GM19238 (cell line): ENCODE measurements at regions not wholly inside any gene's neighbourhood (a gene's known extent, or its start where the extent isn't known, plus 50 kb on each side); places are given as distances from the start of the nearest gene placed in this dataset.
"Not testable (repeated sequence)": the region's sequence is repeated elsewhere in the genome, so short reads cannot be mapped to it uniquely, and the experiment has no call there.

Source experiments
- DNase-seq: peaks from one replicate; pipeline ENCODE4 v3.0.0; 2011; ENCODE audit warnings: low spot score; ENCODE audit not compliant: insufficient read length

DNA sequence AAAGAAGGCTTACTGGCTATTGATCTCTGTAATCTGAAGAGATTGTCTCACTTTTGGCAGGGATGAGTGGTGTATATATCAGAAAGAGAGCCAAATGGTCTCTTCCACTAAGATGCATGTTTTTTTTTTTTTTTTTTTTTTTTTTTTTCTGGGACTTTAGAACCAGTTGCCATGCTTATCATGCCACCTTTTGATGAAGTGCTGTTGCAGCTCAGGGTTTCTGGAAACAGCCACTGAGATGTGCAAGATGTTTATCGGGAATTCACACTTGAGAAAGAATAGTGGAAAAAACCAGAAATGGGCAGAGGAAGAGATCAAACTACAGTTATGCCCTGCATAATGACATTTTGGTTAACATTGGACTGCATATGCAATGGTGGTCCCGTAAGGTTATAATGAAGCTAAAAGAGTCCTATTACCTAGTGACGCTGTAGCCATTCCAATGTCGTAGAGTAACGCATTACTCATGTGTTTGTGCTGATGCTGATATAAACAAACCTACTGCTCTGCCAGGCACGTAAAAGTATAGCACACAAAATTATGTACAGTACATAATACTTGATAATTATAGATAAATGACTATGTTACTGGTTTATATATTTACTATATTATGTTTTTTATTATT lies 121.0 kb downstream of the KLF5 start:
- DNase-seq: no peak

DNA sequence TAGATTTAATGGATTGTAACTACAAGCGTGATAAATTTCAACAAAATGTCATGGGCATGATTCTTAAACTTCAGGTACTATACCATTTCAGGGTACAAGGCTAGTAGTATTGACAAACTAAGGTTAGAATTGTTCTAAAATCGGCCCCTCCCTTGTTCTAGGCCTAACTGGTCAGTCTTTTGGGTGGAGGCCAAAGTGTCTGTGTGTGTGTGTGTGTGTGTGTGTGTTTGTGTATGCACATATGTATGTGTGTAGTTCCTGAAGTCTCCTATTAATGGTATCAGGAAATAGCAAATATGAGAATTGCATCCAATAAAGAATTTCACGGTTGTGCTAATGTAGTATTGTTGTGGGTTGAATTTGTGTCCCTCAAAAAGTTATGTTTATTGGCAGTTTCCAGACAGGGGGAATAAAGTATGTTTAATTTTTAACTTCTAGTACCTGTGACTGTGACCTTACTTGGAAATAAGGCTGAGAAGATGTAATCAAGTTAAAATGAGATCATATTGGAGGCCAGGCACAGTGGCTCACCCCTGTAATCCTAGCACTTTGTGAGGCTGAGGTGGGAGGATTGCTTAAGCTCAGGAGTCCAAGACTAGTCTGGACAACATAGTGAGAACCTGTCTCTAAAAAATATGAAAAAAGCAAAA lies 119.2 kb downstream of the KLF5 start:
- no peak for DNase-seq

DNA sequence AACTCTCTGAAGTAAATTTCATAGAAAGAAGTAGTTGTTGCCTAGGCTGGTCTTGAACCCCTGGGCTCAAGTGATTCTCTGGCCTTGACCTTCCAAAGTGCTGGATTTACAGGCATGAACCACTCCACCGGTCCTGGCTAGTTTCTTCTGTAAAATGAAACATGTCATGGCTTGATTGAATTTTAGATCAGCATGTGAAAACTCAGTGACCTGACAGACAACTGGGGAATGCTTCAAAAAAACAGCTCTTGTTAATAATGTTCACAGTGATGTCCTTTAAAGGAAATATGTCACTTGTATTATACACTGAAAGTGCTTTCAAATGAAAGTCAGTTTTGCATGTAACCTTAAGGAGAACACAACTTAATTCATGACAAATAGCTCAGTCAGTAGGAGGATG lies 118.2 kb downstream of the KLF5 start:
- DNase-seq: no peak

DNA sequence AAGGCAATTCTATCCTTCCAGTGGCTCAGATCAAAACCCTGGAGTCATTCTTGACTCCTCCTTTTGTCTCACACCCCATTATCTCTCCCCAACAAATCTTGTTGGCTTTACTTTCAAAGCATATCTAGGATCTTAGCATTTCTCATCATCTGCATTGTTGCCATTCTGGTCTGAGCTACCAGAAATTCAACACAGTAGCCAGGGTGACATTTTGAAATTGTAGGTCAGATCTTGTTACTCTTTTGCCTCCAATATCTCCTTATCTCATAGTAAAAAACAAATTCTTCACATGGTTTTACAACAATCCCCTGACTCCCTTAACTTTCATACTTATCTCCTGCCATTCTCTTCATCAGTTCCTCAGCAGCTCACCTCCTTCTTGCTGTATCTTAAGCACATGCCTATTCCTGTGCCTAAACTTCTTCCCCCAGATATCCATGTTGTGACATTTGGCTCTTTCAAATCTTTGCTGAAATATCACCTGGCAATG lies 115.8 kb downstream of the KLF5 start:
- DNase-seq: no peak

DNA sequence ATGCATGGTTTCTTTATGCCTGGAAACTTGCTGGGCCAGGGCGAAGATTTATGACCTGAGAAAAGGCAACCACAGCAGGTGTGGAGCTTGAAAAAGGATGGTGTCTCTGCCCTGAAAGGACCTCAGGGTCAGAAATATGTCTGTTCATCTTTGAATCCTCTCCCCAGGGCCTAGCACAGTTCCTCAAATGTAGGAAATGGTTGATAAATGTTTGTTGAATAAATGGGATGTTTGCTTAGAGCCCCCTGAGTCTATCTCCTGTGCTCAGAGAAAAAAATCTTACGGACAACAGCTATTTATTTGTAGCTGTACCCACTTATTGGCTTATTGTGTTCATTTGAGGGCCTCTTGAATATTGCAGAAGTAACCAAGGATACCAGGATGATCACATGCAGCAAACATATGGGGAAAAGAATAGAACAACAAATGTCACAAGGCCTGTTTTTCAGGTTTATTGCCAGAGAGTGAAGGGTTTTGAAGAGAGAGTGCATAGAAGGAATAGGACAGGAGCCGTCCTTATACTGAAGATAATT lies 114.5 kb downstream of the KLF5 start:
- DNase-seq: no peak

DNA sequence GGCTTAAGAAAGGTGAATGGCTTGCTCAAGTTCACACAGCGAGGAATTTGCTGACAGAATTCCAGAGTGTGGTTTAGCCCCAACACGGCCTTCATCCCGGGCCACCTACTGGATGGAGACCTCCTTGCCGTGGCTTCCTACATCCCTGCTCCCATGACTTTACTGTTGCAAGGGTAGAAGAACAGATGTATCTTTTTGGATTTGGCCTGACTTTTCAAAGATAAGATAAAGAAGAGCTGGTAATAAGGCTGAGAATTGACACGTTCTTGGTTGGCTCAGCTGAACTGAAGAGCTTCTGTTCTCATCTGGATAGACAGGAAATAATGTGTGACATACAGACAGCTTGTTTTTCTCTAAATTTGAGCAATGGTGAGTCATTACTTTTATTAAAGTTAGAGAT lies 113.1 kb downstream of the KLF5 start:
- DNase-seq: no peak

DNA sequence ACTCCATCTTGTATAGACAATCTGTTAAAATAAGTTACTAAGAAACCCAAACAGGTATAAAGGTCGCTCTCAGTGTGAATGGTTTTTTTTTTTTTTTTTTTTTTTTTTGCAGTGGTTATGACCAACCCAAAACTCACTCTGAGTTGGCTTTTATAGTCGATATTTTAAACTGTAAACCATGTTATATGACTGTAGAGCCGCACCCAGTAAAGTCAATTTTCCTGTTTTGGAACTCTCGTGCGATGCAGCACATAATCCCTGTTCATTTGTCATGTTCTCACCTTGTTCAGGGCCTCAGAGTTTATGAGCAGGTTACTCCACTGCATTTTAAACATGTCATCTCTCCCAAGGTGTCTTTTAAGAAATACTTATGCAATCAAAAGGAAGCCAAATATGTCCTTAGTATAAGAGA lies 112.5 kb downstream of the KLF5 start:
- no peak for DNase-seq

DNA sequence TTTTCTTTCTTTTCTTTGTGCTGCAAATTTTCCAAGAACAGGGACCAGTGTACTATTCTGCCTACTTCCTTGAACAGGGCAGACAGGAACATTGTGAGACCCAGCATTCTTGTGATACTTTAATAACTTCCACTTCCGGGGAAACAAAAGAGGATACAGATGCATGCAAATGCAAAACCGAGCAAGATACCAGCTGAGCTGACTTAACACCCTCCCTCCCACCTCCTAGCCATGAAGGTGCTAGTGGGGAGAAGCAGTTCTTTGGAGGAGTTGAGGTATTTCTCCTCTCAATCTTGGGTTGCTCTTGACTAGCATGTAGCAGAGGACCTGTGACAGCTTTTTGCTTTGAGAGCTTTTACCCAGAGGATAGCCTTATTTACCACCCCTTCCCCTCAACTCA lies 111.2 kb downstream of the KLF5 start:
- no peak for DNase-seq

DNA sequence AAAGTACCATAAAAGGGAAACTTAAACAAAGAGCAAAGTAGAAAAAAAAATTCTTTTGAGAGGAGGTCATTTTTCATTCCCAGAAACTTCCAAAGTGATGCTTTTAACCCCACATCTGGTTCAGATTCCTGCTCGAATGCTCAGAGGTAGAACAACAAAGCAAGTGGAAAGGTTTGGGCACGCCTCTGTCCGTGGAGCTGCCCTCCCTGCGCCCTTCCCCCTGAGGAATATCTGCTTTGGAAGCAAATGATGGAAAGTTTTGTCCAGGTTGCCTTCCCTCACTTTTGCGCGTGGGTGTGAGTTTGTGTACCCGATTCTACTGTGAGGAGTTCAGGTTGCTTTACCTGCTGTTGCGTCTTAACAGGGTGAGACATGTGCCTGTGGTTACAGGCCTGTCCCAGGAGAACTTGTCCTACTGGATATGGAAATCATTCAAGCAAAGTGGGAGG lies 110.2 kb downstream of the KLF5 start:
- no peak for DNase-seq

DNA sequence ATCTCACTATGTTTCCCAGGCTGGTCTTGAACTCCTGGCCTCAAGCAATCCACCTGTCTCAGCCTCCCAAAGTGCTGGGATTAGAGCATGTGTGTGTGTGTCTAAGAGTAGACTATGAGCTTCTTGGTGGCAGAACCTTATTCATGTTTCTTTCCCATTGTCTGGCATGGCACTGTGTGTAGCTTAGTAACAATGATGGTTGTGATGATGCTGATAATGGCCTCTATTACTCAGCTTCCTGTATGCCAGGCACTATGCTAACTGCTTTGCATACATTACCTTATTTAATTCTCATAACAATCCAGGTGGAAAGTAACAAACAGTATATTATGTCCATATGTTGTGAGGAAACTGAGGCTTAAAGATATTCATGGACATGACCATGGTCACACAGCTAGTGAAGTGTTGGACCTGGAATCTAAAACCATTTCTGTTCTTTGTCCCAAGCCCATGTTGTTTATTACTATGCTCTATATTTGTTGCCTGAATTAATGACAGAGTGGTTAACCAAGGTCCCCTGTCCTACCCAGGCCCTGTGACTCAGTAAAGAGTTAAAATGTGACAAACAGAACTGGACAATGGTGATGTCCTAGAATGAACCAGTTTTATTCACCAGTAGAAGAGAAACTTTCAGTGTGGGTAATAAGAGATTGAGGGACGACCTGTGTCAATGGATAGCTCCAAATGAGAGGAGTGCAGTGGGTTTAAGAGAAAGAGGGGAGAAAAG lies 109.6 kb downstream of the KLF5 start:
- no peak for DNase-seq

DNA sequence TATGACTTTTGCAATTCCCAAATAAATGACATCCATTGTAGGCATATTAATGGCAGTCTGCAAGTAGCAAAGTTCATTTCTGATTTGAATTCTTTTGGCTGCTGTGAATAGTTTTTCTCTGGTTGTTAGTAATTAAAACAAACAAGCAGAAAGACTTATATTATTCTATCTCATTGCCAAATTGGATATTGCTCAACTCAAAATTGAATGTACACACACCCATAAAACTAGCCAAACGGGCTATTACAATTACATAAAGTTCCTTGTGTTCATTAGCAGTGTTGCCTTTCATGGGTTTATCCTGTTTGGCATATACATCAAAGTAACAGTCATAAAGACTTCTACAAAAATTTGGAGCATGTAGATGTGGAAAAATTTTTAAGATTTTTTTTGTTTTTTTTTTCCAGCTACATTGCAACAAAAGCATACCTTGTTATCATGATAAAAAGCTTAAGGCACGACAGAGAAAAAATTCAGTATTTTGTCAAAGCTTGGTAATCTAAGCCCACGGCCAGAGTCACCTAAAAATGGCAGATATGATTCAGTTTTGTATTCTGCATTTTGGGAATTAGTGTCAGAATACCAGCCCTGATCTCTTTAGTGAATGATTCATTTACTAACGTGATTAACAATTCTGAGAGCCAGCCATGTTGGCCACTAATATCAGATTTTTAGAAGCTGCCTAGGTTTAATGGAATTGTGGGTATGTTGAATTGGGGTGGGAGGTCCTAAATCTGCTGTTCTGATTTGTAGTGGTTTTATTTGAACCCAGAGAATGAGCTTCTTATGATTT lies 108.4 kb downstream of the KLF5 start:
- DNase-seq: no peak

DNA sequence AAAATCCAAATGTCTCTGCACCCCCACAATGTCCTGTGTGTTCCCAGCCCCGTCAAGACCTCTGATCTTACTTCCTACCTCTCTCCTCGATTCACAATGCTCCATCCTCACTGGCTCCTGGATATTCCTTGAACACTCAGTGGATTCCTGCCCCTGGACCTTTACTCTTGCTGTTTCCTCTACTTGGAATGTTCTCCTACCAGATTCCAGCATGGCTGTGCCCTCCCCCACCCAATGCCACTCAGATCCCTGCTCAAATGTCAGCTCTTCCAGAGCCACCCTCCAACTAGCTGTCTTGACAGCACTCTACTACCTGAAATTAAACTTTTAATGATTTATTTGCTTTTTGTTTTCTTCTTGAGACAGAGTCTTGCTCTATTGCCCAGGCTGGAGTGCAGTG lies 107.4 kb downstream of the KLF5 start:
- no peak for DNase-seq

DNA sequence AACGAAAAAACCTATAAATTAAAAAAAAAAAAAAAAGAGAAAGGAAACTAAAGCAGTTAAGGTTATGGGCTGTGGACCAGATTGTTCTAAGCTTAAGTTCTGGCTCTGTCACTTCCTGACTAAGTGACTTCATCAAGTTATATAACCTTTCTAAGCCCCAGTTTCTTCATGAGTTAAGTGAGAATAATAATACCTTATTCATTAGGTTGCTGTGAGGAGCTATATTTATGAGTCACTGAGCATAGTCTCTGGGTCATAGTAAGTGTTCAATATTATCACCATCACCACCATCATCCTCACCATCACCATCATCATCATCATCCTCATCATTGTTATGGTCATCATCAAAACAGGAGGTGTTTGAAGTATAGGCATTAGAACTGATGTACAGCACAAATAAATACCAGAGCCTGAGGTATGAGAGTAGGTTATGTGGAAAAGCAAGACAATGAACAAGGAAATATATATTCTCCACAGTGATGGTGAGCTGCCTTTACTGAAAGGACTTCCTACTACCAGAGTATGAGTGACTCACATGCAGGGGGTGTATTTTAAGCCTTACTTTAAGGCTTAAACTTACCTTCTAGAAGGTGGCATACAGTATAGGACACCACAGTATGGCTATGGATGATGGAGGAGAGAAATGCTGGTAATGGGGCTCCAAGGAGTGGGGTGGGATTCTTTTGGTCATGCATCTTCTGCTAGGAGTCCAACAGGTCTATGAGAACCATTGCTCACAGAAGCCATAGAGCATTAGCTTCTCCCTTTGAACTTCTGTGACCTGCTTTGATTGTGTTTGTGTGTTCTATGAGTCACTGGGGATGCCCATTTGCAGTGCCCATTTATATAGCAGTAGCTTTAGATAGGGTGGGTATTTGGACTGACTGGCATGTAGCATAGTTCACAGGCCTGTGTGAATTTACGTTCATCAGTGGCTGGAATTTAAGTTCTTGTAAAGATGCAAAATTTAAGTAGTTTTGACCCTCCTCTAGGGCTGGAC lies 104.4 kb downstream of the KLF5 start:
- no peak for DNase-seq

DNA sequence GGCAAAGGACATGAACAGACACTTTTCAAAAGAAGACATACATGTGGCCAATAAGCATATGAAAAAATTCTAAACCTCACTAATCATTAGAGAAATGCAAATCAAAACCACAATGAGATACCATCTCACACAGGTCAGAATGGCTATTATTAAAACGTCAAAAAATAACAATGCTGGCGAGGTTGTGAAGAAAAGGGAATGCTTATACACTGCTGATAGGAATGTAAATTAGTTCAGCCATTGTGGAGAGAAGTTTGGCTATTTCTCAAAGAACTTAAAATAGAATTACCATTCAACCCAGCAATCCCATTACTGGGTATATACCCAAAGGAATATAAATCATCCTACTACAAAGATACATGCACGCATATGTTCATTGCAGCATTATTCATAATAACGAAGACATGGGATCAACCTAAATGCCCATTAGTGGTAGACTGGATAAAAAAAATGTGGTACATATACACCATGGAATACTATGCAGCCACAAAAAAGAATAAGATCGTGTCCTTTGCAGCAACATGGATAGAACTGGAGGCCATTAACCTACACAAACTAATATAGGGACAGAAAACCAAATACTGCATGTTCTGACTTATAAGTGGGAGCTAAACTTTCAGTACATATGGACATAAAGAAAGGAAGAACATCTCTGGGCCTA lies 101.7 kb downstream of the KLF5 start:
- not testable (repeated sequence) for DNase-seq

DNA sequence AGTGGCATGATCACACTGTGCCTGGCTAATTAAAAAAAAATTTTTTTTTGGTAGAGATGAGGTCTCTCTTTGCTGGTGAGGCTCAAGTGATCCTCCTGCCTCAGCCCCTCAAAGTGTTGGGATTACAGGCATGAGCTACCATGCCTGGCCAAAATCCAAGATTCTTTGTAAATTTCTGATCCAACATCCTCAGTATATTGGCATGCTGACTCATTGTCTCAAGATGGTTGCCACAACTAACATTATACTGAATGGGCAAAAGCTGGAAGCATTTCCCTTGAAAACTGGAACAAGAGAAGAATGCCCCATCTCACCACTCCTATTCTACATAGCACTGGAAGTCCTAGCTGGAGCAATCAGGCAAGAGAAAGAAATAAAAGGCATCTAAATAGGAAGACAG lies 100.0 kb downstream of the KLF5 start:
- no peak for DNase-seq

DNA sequence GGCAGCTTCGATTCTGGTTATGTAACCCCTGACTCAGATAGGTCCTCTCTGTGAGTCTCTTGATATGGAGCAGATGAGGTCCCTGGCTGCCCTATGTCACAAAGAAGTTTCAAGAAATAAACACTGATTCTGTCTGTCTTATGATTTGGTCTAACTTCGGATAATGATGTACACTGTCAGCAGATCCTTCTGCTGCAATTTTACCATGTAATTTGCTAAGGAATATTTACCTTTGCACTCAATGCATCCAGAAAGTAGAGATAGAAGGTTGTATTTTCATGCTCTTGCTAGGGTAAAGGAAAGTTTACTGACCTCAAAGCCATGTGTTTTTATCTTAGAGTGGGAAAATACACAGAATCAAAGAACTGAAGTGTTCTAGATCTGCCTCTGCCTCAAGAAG lies 98.2 kb downstream of the KLF5 start:
- DNase-seq: no peak

DNA sequence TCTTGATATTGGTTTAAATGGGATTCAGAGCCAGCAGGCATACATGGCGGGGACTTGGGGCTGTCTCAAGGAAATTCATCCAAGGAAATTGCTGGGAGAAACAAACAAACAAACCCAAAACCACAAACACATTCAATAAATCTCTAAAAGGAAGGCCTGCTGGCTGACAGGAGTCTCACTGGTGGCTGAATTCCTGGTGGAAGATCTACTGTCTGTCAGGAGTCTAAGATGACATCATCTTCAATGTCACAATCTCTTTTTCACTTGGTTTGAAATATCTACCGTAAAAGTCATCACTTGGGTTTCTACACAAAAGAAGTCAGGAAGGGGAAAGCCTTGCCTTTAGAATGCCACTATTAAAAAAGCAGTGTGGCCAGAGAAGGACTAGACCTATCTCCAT lies 87.9 kb downstream of the KLF5 start:
- DNase-seq: no peak

DNA sequence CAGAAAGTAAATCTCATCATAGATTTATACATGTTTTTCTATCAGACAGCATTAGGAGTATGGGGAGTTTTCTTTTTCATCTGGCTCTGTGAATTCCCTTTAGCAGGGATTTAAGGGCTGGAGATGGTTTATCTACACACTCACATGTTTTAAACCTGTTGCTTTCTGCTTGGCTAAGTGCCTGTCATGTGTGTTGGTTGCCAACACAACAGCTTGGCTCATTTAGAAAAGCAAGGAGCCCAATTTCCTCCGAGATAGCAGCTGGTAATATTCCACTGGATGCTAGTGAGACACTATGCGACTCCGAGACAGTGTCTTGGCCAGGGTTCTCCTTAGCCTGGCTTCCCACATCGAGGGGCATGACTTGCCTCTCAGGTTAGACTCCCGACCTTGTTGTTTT lies 83.3 kb downstream of the KLF5 start:
- no peak for DNase-seq

DNA sequence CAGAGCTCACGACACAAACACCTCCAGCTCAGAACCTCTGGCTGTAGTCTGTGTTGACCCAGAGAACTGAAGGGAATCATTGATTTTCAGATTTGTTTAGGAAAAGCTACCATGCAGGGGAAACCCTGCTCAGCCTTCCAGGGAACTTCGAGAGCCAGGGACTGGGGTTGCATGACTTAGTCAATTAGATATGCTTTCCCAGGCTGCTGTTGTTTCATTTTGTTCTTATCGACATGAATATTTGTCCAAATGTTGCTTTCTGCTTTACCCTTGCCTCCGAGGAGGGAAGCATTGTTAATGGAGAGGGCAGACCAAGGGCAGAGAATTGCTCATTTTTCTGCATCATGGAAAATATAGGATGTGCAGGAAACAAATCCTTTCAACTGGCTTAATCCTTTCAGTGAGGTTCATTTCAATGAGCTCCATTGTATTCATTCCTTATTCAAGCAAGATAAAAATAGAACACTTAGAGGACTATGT lies 82.5 kb downstream of the KLF5 start:
- no peak for DNase-seq

DNA sequence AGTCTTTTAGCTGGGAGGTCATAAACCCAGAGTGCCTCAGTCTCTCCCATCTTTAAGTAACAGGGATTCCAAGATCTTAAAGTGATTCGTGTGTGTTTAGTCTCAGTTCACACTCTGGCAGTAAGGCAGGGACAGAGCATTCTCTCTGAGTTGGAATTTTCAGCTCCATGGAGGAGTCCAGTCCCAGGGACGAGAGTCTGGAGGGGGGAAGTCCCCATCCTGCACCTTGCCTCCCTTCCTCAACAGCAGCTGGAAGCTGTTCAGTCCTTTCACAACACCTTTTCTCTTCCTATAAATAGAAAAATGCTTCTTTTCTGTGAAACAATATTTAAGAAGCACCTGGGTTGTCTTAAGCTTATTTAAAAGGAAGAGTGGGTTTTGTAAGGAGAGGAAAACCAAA lies 82.0 kb downstream of the KLF5 start:
- no peak for DNase-seq
